GM18873 (cell line): ENCODE measurements at regions not wholly inside any gene's neighbourhood (a gene's known extent, or its start where the extent isn't known, plus 50 kb on each side); places are given as distances from the start of the nearest gene placed in this dataset.

Experiments used
- ATAC-seq: cut with Tn5 transposase; IDR thresholded peaks from one replicate; pipeline ENCODE4 v1.9.1; 2021; ENCODE audit warnings: mild to moderate bottlenecking, moderate library complexity, moderate number of reproducible peaks; ENCODE audit not compliant: unreplicated experiment, low FRiP score

GRCh38 chr16:79713609-79714309, 113.2 kb upstream of the MAF start:
- no peak for ATAC-seq

DNA sequence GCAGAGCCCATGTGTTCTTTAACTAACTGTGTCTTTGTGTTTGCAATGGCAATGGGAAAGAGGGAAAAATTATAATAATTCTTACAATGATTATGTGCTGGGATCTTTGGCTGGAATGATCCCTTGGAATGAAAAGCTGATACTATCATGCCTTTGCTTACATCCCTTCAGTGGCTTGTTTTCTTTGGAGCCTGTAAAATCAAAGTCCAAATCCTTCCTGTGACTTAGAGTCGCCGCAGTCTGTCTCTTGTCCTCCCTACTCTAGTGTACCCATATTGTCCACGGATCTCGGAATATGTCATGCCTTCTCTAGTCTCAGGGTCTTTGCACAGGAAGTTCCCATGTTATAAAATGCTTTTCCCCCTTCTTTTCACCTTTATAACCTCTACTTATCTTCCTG, 111.7 kb upstream of the MAF start:
- ATAC-seq: no peak

GRCh38 chr16:79707876-79708275, 107.3 kb upstream of the MAF start:
- ATAC-seq: no peak

DNA sequence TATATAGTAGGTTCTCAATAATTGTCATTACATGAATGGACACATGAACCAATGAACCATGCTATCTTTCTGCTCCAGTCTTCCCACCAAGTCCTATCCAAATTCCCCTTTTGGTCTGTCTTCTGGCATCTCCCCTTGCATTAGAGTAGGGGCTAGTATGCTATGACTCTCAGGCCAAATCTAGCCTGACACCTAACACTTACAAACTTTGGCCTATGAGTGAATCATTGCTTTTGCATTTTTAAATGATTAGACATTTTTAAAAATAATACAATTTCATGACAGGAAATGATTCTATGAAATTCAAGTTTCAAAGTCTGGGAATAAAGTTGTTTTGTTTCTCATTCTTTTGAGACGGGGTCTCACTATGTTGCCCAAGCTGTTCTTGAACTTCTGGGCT, 102.5 kb upstream of the MAF start:
- no peak for ATAC-seq

DNA sequence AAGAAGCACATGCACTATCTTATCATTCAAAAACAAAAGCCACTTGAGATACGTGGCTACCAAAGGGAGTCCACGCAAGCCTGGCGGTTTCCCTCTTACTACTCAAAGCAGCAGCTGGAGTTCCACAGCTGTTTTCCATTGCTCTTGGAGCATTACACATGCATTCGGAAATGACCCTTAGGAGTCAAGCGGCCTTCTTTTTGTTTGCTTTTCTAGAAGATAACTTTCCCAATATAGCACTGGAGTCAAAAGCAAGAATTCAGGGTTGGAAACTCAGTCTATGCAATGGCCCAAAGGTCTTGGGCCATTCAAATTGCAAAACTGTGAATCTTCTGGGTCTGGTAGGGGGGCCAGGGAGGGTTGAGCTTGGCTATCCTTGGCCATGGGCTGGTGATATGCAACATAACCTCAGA, 97.8 kb upstream of the MAF start:
- ATAC-seq: no peak

- ATAC-seq: no peak
Observed at GRCh38 chr16:79697562-79698112, 97.1 kb upstream of the MAF start.

DNA sequence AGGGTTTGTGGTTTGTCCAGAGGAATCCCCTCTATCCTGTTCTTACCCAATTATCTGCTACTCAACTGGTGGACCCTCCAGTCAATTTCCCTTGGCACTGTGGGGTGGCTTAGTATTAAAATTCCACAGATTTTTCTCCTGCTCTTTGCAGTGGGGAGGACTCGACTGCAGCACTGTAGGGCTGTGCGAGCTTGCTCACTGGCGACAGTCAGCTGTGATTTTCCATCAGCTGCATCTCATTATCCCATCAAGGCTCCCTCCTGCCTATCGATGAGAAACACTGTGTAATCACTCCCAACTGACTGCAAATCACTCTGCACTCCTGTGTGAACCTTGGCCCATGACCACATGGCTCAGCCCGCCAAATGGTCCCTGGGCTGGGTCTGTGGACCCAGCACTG, 90.5 kb upstream of the MAF start:
- ATAC-seq: no peak

- ATAC-seq: no peak
Observed at GRCh38 chr16:79690159-79690558, 89.6 kb upstream of the MAF start.

- ATAC-seq: no peak
Observed at GRCh38 chr16:79687249-79688130, 87.0 kb upstream of the MAF start.

DNA sequence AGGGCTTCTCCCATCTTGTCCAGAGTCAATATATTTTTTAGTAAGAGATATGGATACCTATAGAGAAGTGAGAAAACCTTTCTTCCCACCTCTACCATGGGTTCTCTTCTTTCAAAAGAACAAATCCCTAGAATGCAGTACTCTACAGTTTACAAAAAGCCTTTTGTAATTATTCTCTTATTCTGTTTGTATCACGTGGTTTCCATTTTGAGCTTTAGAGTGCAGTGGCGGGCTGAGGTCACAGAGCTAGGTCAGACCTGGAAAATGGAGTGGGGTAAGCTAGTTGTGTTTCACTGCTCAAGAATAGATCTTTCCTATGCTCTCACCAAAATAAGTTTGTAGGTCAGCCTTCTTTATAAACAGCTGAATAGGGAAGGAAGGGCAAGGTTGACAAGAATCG, 85.3 kb upstream of the MAF start:
- no peak for ATAC-seq

DNA sequence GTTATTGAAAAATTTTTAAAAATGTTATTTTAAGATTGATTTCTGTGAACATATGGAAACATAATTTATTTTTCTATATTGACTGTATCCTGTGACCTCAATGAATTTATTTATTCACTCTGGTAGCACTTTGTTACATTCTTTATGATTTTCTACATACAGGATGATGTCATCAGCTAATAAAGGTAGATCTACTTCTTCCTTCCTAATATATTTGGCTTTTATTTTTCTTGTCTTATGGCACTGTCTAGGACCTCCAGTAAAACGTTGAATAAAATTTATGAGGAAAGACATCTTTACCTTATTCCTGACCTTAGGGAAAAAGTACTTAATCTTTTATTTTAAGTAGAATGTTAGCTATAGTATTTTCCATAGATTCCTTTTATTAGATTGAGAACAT, 78.8 kb upstream of the MAF start:
- ATAC-seq: no peak

DNA sequence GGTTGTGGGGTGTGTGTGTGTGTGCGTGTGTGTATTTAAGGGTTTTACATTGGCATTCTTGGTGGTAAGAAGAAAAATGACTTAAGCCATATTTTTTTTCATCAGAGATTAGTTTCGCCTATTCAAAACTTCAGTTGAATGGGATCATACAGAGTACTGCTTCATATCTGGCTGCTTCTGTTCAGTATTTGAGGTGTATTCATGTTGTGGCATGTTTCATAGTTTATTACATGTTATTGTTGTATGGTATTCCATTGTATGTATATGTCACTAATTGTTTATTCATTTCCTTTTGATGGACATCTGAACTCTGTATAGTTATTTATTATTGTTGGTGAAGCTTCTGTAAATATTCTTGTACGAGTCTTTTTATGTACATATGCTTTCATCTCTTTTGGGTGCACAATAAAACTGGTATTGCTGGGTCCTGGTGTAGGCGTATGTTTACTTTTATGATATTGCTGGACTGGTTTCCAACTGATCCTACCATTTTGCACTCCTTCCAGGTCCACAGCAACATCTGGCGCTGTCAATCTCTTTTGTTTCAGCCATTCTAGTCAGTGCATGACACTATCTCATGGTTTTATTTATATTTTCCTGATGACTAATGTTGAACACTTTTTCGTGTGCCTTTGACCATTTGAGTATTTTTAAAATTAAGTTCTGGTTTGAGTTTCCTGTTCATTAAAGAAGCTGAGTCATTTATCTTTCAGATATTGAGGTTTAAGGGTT, 77.4 kb upstream of the MAF start:
- no peak for ATAC-seq

- no peak for ATAC-seq
Observed at GRCh38 chr16:79673635-79674034, 73.1 kb upstream of the MAF start.

- ATAC-seq: no peak
Observed at GRCh38 chr16:79672524-79672923, 72.0 kb upstream of the MAF start.

DNA sequence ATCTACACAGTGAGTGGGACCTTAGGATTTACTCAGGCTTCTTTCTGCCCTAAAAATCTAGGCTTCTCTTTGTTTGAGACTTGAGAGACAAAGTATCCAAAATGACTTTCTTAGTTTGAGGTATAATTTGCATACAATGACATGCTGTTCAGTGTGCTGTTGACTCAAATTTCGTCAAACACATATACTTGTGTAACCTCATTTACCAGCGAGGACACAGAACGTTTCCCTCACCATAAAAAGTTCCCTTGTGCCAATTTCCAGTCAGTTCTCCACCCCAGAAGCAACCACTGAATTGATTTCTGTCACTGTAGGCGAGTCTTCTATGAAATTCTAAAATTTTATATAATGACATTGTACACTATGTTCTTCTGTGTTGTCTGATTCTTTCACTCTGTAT, 68.0 kb upstream of the MAF start:
- no peak for ATAC-seq

DNA sequence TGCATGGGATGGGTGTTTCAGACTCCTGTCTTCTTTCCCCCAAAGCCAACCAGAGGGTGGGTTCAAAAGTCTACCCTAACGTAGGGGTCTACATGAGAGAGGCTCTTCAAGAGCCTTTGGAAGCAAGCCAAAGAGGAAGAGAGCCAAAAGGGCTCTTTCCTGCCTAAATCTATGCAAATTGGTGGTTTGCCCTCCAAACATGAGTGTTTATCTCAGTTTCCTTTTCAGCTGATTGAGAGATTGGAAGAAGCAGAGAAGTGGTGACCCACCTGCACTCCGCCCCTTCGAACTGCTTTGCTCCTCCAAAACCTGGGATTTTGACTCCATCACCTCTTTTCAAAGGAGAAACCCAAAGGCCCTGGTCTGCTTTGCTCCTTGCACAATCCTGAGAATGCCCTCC, 65.4 kb upstream of the MAF start:
- ATAC-seq: no peak

DNA sequence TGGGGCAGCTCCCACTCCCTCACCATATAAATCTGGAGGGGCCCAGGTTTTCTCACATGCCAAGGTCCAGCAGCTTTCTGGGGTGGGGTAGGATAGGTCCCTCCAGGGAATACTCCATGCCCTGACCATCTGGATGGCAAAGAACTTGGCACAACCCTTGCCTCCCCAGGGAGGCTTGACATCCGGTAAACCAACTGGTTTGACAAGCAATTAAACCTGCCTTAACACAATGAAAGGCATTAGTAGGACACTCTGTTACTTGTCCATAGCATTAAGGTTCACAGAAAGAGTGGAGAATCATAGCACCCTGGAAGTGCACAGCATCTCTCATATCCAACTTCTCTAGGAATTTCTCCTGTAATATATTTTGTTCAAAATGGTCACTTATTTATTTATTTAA, 63.9 kb upstream of the MAF start:
- no peak for ATAC-seq

DNA sequence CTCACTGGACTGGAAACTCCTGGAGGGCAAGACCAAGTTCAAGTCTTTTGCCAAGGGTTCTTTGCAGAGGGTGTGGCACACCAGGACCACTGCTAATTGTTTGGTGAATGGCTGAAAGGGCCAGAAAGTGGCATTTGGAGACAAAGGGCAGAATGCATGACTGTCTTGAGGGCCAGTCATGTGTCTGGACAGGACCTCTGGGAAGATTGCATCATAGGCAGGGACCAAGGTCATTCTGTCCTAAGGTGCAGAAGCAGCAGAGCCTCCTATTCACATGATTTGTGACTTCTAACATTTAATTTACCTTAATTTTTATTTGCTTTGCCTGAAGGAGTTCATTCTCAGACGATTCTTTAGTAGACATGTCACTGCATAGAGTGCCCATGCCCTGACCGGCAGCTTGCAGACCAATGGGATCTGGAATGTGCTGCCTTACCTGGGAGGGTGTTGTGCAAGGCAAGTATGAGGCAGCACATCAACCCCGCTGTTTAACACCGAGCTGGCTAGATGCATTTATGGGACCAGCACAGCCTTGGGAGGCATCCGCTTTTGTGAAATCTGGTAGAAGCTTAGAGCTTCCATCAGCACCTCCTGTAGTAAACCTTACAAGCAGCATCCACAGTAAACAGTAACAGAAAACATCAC, 62.3 kb upstream of the MAF start:
- no peak for ATAC-seq

DNA sequence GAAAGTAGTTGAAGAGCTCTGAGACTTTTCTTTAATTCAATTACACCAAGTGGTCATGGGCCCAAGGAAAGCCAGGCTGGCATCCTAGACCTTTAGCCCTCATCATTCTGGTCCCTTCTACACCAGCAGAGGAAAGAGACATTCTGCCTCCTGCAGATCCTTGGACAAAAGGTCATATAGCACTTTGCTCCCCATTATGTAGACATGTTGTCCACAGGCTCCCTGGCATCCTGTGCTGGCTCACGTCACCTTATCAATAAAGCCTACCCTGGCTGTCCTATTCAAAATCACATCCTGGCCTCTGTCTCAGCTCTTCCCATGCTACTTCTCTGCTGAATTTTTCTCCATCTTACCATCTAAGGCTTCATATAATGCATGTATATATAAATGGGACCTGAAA, 61.6 kb upstream of the MAF start:
- ATAC-seq: no peak

DNA sequence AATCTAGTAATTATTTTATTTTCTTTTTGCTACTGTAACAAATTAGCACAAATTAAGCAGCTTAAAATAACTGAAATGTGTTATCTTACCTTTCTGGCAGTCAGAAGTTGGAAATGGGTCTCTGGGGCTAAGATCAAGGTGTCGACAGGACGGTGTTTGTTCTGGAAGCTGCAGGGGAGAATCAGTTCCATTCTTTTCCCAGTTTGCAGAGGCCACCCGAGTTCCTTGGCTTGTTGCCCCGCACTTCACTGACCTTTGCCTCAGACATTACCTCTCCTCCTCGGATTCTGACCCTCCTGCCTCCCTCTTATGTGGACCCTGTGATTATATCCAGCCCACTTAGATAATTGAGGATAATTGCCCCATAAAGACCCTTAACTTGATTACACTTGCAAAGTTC, 61.0 kb upstream of the MAF start:
- ATAC-seq: no peak

GRCh38 chr16:79659344-79659743, 58.8 kb upstream of the MAF start:
- no peak for ATAC-seq
